Body of pancreas (tissue), 4 donors: ENCODE measurements at regions not wholly inside any gene's neighbourhood (a gene's known extent, or its start where the extent isn't known, plus 50 kb on each side); places are given as distances from the start of the nearest gene placed in this dataset.

Source experiments
- CTCF ChIP-seq, 7 experiments: fragments of 450-650 bp in 4 of 7; fragments of 200-600 bp in 3 of 7; sonication (generic) in 3 of 7; IDR thresholded peaks; one replicate each; pipeline ENCODE4 v1.5.1; 2016 to 2019; ENCODE audit warnings: antibody characterized with exemption in 7 of 7
- POLR2A ChIP-seq, 3 donors: fragments of 450-650 bp; IDR thresholded peaks; one replicate each; pipeline ENCODE4 v1.6.1; 2016; ENCODE audit warnings: antibody characterized with exemption in 3 of 3, mild to moderate bottlenecking in 2 of 3

DNA sequence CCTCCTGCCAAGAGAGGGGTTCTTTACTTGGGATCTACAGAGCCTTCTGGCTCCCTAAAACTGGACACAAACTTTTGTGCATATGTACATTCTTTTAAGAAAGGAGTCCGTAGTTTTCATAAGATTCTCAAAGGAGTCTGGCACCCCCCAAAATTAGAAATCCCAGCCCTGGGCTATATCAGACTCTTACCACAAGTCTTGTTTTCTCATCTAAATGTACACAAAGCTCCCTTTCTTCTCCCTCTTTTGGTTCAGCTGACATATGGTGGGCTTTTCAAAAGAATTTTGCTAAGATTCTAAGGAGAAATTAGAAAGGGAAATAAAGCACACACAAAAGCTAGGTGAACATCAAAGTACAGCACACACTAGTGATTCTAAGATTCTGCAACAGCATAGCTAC is 114.4 kb downstream of the ENC1 start:
- TF ChIP-seq POLR2A (IDR thresholded peaks at IDR 0.05): no peak
- no peak for TF ChIP-seq CTCF (IDR thresholded peaks at IDR 0.05)
